Activated naive CD4-positive, alpha-beta T cell (primary cell): ENCODE measurements at regions not wholly inside any gene's neighbourhood (a gene's known extent, or its start where the extent isn't known, plus 50 kb on each side); places are given as distances from the start of the nearest gene placed in this dataset.

Experiments
- DNase-seq, 4 experiments: peaks; one replicate each; lab custom pipeline; 2025; lab: John Stamatoyannopoulos, UW

GRCh38 chr4:184879271-184879670 lies 53.5 kb upstream of the ACSL1 start:
- no peak for DNase-seq

- no peak for DNase-seq
Observed at GRCh38 chr4:184882276-184882675, 56.5 kb upstream of the ACSL1 start.

GRCh38 chr4:184883024-184883423 lies 57.3 kb upstream of the ACSL1 start:
- no peak for DNase-seq

- no peak for DNase-seq
Observed at GRCh38 chr4:184884883-184885282, 59.1 kb upstream of the ACSL1 start.

- DNase-seq: no peak
Observed at GRCh38 chr4:184885602-184886001, 59.8 kb upstream of the ACSL1 start.

- DNase-seq: no peak
Observed at GRCh38 chr4:184887333-184887732, 61.6 kb upstream of the ACSL1 start.

GRCh38 chr4:184887947-184888346 lies 62.2 kb upstream of the ACSL1 start:
- DNase-seq: no peak

- DNase-seq: no peak
Observed at GRCh38 chr4:184889666-184890335, 64.0 kb upstream of the ACSL1 start.

- DNase-seq: no peak
Observed at GRCh38 chr4:184890499-184890898, 64.7 kb upstream of the ACSL1 start.

GRCh38 chr4:184891816-184892397 lies 66.1 kb upstream of the ACSL1 start:
- DNase-seq: no peak

- DNase-seq: no peak
Observed at GRCh38 chr4:184892999-184893398, 67.2 kb upstream of the ACSL1 start.

- no peak for DNase-seq
Observed at GRCh38 chr4:184893801-184894571, 68.2 kb upstream of the ACSL1 start.

GRCh38 chr4:184895012-184895695 lies 69.4 kb upstream of the ACSL1 start:
- no peak for DNase-seq

GRCh38 chr4:184896868-184897715 lies 71.3 kb upstream of the ACSL1 start:
- DNase-seq: no peak

GRCh38 chr4:184897895-184898294 lies 72.1 kb upstream of the ACSL1 start:
- DNase-seq: no peak

GRCh38 chr4:184898793-184899192 lies 73.0 kb upstream of the ACSL1 start:
- no peak for DNase-seq

- no peak for DNase-seq
Observed at GRCh38 chr4:184899261-184900134, 73.7 kb upstream of the ACSL1 start.

GRCh38 chr4:184900184-184900583 lies 74.4 kb upstream of the ACSL1 start:
- DNase-seq: no peak

GRCh38 chr4:184902550-184902949 lies 76.8 kb upstream of the ACSL1 start:
- DNase-seq: no peak

GRCh38 chr4:184906480-184907097 lies 80.8 kb upstream of the ACSL1 start:
- no peak for DNase-seq
